Peyer's patch (tissue), 4 donors: ENCODE measurements at regions not wholly inside any gene's neighbourhood (a gene's known extent, or its start where the extent isn't known, plus 50 kb on each side); places are given as distances from the start of the nearest gene placed in this dataset.
"Not testable (repeated sequence)": the region's sequence is repeated elsewhere in the genome, so short reads cannot be mapped to it uniquely, and the experiment has no call there.

Experiments
- DNase-seq, 3 donors: peaks; one replicate each; pipeline ENCODE4 v3.0.0-alpha.2; 2017 to 2019
- H3K27ac ChIP-seq, 4 donors: fragments of 200-600 bp; sonication (generic); one replicate each; pipeline ENCODE4 v1.5.1; 2016 to 2019
- H3K27me3 ChIP-seq, 2 donors: fragments of 200-600 bp; sonication (generic); one replicate each; pipeline ENCODE4 v1.5.1; 2019
- H3K36me3 ChIP-seq, 3 donors: fragments of 200-600 bp; sonication (generic); one replicate each; pipeline ENCODE4 v1.5.1; 2016 to 2019
- H3K4me1 ChIP-seq, 4 donors: fragments of 200-600 bp; sonication (generic); one replicate each; pipeline ENCODE4 v1.5.1; 2016 to 2019
- H3K4me3 ChIP-seq, 4 donors: fragments of 200-600 bp; sonication (generic); 1 replicate in 3 of 4; 2 replicates in 1 of 4; pipeline ENCODE4 v1.5.1; 2016 to 2019; ENCODE audit warnings: mild to moderate bottlenecking in 1 of 4
- H3K9me3 ChIP-seq, 4 donors: fragments of 200-600 bp; sonication (generic); one replicate each; pipeline ENCODE4 v1.5.1; 2016 to 2019; ENCODE audit warnings: mild to moderate bottlenecking in 1 of 4
- POLR2A ChIP-seq, 2 donors: fragments of 450-650 bp; IDR thresholded peaks; one replicate each; pipeline ENCODE4 v1.5.1; 2017; ENCODE audit warnings: antibody characterized with exemption in 2 of 2, mild to moderate bottlenecking in 2 of 2, moderate library complexity in 2 of 2
- TF ChIP-seq, protein P1 (sequence below), 6 experiments: fragments of 450-650 bp in 4 of 6; fragments of 200-600 bp in 2 of 6; sonication (generic) in 1 of 6; IDR thresholded peaks; one replicate each; pipeline ENCODE4 v1.5.1; 2017 to 2019; ENCODE audit warnings: antibody characterized with exemption in 6 of 6, mild to moderate bottlenecking in 3 of 6, moderate library complexity in 1 of 6

DNA sequence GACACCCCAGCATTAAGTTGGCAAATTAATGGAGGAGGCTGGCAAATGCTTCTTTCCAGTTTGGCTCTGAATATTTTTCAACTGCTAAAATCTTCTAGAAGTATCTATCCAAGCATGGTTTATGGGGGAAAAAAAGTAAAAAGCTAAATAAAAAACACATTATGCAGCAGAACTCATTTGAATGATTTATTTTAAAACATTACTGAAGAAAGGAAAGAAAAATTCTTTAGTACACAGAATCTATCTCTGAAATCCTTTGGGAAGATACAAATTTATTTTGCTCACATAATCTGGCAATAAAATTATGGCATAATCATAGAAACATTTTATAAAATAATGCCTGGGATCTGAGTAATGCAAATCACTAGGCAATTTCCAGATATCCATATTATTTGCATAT is 328.1 kb upstream of the MON1B start:
- no peak overlapping the region for H3K27ac ChIP-seq
- no peak for TF ChIP-seq POLR2A (IDR thresholded peaks at IDR 0.05)
- TF ChIP-seq, protein P1, sequence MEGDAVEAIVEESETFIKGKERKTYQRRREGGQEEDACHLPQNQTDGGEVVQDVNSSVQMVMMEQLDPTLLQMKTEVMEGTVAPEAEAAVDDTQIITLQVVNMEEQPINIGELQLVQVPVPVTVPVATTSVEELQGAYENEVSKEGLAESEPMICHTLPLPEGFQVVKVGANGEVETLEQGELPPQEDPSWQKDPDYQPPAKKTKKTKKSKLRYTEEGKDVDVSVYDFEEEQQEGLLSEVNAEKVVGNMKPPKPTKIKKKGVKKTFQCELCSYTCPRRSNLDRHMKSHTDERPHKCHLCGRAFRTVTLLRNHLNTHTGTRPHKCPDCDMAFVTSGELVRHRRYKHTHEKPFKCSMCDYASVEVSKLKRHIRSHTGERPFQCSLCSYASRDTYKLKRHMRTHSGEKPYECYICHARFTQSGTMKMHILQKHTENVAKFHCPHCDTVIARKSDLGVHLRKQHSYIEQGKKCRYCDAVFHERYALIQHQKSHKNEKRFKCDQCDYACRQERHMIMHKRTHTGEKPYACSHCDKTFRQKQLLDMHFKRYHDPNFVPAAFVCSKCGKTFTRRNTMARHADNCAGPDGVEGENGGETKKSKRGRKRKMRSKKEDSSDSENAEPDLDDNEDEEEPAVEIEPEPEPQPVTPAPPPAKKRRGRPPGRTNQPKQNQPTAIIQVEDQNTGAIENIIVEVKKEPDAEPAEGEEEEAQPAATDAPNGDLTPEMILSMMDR (IDR thresholded peaks at IDR 0.05) = no peak
- H3K27me3 ChIP-seq = no peaks in the 10 kb centered on the region
- H3K9me3 ChIP-seq = peaks cover 0 to 4% (median 0%) of the 10 kb centered on the region in 4 donors
- no peak overlapping the region for H3K4me3 ChIP-seq
- no peaks in the 10 kb centered on the region for H3K36me3 ChIP-seq
- H3K4me1 ChIP-seq = no peaks in the 10 kb centered on the region
- DNase-seq = no peak

DNA sequence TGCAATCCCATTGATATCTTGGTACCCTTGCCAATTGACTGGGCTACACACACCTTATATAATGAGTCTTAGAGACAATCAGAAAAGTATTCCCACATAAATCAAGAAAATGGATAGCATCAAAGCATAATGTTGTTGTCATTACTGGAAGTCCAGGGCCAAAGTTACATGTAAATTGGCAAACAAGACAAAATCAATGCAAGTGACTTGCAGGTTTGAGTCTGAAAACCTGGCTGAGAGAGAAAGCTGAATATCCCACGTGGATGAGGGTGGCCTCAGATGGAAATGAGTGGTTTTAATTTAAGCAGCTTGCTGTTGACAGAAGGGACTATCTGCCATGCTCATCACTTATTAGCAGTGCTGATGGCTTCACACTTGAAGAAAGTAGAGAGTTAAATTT is 324.0 kb upstream of the MON1B start:
- Histone ChIP-seq H3K4me3 (no peak overlapping the region), H3K27ac (no peak overlapping the region), H3K9me3 (no peaks in the 10 kb centered on the region), H3K4me1 (no peaks in the 10 kb centered on the region), H3K27me3 (no peaks in the 10 kb centered on the region), H3K36me3 (no peaks in the 10 kb centered on the region)
- no peak for DNase-seq
- TF ChIP-seq POLR2A (IDR thresholded peaks at IDR 0.05) = no peak
- TF ChIP-seq, protein P1 (IDR thresholded peaks at IDR 0.05) = no peak

DNA sequence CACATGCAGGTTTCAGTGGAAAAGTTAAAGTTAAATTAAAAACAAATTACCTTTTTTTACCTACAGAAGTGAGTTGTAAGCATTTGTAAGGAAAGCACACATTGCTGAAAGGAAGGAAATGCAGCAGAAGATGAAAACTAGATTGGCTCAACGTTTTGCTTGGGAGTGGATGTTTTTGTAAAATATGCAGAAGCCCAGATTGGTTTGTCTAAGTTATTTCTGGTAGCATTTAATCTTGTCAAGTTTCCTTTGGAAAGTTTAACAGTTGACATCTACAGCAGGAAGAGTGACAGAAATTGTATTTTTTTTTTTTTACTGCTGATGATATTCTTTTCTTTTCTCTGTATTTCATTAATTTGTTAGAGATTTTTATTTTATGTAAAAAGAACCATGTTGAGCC is 315.1 kb upstream of the MON1B start:
- DNase-seq = no peak
- Histone ChIP-seq H3K27ac (no peak overlapping the region), H3K9me3 (no peaks in the 10 kb centered on the region), H3K4me3 (no peak overlapping the region), H3K36me3 (no peaks in the 10 kb centered on the region), H3K4me1 (no peaks in the 10 kb centered on the region), H3K27me3 (no peaks in the 10 kb centered on the region)
- no peak for TF ChIP-seq POLR2A (IDR thresholded peaks at IDR 0.05)
- TF ChIP-seq, protein P1 (IDR thresholded peaks at IDR 0.05) = no peak

DNA sequence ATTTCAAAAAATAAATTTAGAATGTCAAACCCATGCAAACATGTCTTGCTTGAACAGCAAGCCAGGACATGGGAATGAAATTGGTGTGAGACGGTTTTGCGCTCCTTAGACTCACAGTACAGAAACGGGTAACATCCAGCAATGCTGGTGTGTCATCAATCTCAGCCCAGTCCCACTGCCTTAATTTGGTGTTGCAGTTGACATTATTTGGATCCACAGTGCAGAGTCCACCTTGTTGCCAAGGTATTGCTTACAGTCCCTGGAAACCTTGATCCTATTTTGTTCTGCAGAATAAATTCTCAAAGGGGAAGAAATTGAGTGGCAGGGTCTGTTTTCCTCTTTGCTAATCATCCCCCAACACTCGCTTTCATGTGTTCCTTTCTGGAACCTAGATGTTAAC is 311.6 kb upstream of the MON1B start:
- Histone ChIP-seq H3K4me1 (no peaks in the 10 kb centered on the region), H3K36me3 (no peaks in the 10 kb centered on the region), H3K27me3 (no peaks in the 10 kb centered on the region), H3K4me3 (no peak overlapping the region), H3K9me3 (no peaks in the 10 kb centered on the region), H3K27ac (no peak overlapping the region)
- no peak for DNase-seq
- TF ChIP-seq, protein P1 (IDR thresholded peaks at IDR 0.05) = no peak
- TF ChIP-seq POLR2A (IDR thresholded peaks at IDR 0.05) = no peak

DNA sequence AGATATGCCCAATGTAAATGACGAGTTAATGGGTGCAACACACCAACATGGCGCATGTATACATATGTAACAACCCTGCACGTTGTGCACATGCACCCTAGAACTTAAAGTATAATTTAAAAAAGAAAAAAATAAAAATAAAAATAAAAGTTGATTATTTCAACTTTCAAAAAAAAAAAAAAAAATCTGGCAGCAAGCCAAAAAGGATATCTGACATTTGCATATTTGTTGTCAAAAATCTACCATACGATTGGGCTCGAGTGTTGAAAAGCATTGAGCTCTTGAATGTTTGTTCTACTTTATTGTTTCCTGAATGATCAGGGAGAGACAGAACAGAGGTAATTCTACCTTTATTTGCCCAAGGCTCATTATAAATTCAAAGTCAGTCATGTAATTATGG is 310.5 kb upstream of the MON1B start:
- DNase-seq, H3K27ac ChIP-seq, H3K4me1 ChIP-seq, H3K36me3 ChIP-seq, H3K9me3 ChIP-seq, H3K4me3 ChIP-seq, H3K27me3 ChIP-seq: not testable (repeated sequence)

DNA sequence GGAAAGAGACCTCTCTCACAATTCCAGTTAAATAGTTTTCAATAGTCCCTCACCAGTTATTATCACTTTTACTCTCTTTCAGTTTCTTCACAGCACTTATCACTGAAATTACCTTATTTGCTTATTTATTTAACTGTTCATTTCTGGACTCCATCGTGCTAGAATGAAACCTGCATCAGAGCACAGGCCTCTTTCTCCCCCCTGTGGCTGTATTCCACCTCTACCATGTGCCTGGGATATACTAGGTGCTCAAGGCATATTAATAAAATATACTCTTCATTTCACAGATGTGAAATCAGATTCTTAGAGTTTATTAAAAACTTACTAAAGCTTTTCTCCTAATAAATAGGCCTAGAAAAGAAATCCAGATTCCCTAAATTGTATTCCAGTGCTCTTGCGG is 308.9 kb upstream of the MON1B start:
- Histone ChIP-seq H3K36me3 (no peaks in the 10 kb centered on the region), H3K4me1 (no peaks in the 10 kb centered on the region), H3K9me3 (no peaks in the 10 kb centered on the region), H3K4me3 (no peak overlapping the region), H3K27ac (no peak overlapping the region), H3K27me3 (no peaks in the 10 kb centered on the region)
- DNase-seq = no peak
- TF ChIP-seq POLR2A (IDR thresholded peaks at IDR 0.05) = no peak
- TF ChIP-seq, protein P1 (IDR thresholded peaks at IDR 0.05) = no peak
